Left ventricle myocardium inferior (tissue), 1 donor: ENCODE measurements at regions not wholly inside any gene's neighbourhood (a gene's known extent, or its start where the extent isn't known, plus 50 kb on each side); places are given as distances from the start of the nearest gene placed in this dataset.

Source experiments
- DNase-seq: peaks from one replicate; pipeline ENCODE4 v3.0.0-alpha.2; 2020
- H3K27ac ChIP-seq: fragments of 200-600 bp; replicated peaks from 2 replicates; pipeline ENCODE4 v1.8.0; 2021
- H3K27me3 ChIP-seq: fragments of 200-600 bp; 2 replicates; pipeline ENCODE4 v1.8.0; 2021; ENCODE audit warnings: low read depth
- H3K36me3 ChIP-seq: fragments of 200-600 bp; 2 replicates; pipeline ENCODE4 v1.8.0; 2021
- H3K4me1 ChIP-seq: fragments of 200-600 bp; 2 replicates; pipeline ENCODE4 v1.8.0; 2021
- H3K4me3 ChIP-seq: fragments of 200-600 bp; 2 replicates; pipeline ENCODE4 v1.8.0; 2021; ENCODE audit warnings: mild to moderate bottlenecking, moderate library complexity
- H3K9me3 ChIP-seq: fragments of 200-600 bp; replicated peaks from 2 replicates; pipeline ENCODE4 v1.8.0; 2021
- CTCF ChIP-seq: fragments of 200-600 bp; IDR thresholded peaks from 2 replicates; pipeline ENCODE4 v1.8.0; 2021; ENCODE audit warnings: antibody characterized with exemption, mild to moderate bottlenecking, borderline replicate concordance
- intact Hi-C: fragments of 100-400 bp; cut with micrococcal nuclease; formaldehyde crosslinking; loops from one replicate; pipeline ENCODE4 v1.11.0; 2022
- donor health status: DM: no; HTN: yes; CAD: no; lungs with severe emphysema.

GRCh38 chr12:127886827-127887226, 380.1 kb upstream of the TMEM132C start:
- intact Hi-C loops, result no loop called here
- Histone ChIP-seq H3K36me3 (no peaks in the 10 kb centered on the region), H3K27me3 (no peaks in the 10 kb centered on the region), H3K27ac (no peak overlapping the region), H3K9me3 (no peaks in the 10 kb centered on the region), H3K4me3 (no peak overlapping the region), H3K4me1 (peaks cover 3% of the 10 kb centered on the region)
- no peak for DNase-seq
- TF ChIP-seq CTCF, result no peak

GRCh38 chr12:127888943-127889719, 377.8 kb upstream of the TMEM132C start:
- no peak overlapping the region for H3K4me3 ChIP-seq
- H3K36me3 ChIP-seq, result no peaks in the 10 kb centered on the region
- DNase-seq, result no peak
- H3K9me3 ChIP-seq, result no peaks in the 10 kb centered on the region
- no peak overlapping the region for H3K27ac ChIP-seq
- H3K27me3 ChIP-seq, result no peaks in the 10 kb centered on the region
- TF ChIP-seq CTCF, result no peak
- peaks cover 3% of the 10 kb centered on the region for H3K4me1 ChIP-seq
- intact Hi-C loops, result no loop called here

GRCh38 chr12:127893895-127894609, 372.9 kb upstream of the TMEM132C start:
- Histone ChIP-seq H3K9me3 (no peaks in the 10 kb centered on the region), H3K36me3 (no peaks in the 10 kb centered on the region), H3K4me3 (no peak overlapping the region), H3K27me3 (peaks cover 3% of the 10 kb centered on the region), H3K27ac (no peak overlapping the region), H3K4me1 (peaks cover 3% of the 10 kb centered on the region)
- TF ChIP-seq CTCF, result peak; percentile 50
- intact Hi-C loops, result no loop called here
- no peak for DNase-seq

- peaks cover 5% of the 10 kb centered on the region for H3K27me3 ChIP-seq
- H3K27ac ChIP-seq, result no peak overlapping the region
- no peaks in the 10 kb centered on the region for H3K36me3 ChIP-seq
- H3K4me3 ChIP-seq, result no peak overlapping the region
- DNase-seq, result no peak
- no peak for TF ChIP-seq CTCF
- intact Hi-C loops, result no loop called here
- H3K4me1 ChIP-seq, result no peaks in the 10 kb centered on the region
- H3K9me3 ChIP-seq, result no peaks in the 10 kb centered on the region
Measured at GRCh38 chr12:127896661-127897060, 370.3 kb upstream of the TMEM132C start.

- no peak for TF ChIP-seq CTCF
Measured at GRCh38 chr12:127898616-127899015, 368.4 kb upstream of the TMEM132C start.

More at GRCh38 chr12:127898616-127899015, 368.4 kb upstream of the TMEM132C start:
- DNase-seq, result no peak
- H3K27me3 ChIP-seq, result peaks cover 5% of the 10 kb centered on the region
- intact Hi-C loops, result no loop called here
- no peaks in the 10 kb centered on the region for H3K9me3 ChIP-seq
- no peak overlapping the region for H3K4me3 ChIP-seq
- H3K4me1 ChIP-seq, result no peaks in the 10 kb centered on the region
- no peak overlapping the region for H3K27ac ChIP-seq
- no peaks in the 10 kb centered on the region for H3K36me3 ChIP-seq
